WI38 (cell line): ENCODE measurements at regions not wholly inside any gene's neighbourhood (a gene's known extent, or its start where the extent isn't known, plus 50 kb on each side); places are given as distances from the start of the nearest gene placed in this dataset.
"Not testable (repeated sequence)": the region's sequence is repeated elsewhere in the genome, so short reads cannot be mapped to it uniquely, and the experiment has no call there.

Experiments
- H3K4me3 ChIP-seq: 2 replicates; pipeline ENCODE4 v1.5.1; 2011; ENCODE audit warnings: low read depth, mild to moderate bottlenecking, control low read depth, low read length
- TF ChIP-seq, protein P1 (sequence below): IDR thresholded peaks from 2 replicates; pipeline ENCODE4 v1.5.1; 2012; ENCODE audit warnings: low read depth, mild to moderate bottlenecking, control low read depth, low read length

- TF ChIP-seq, protein P1, sequence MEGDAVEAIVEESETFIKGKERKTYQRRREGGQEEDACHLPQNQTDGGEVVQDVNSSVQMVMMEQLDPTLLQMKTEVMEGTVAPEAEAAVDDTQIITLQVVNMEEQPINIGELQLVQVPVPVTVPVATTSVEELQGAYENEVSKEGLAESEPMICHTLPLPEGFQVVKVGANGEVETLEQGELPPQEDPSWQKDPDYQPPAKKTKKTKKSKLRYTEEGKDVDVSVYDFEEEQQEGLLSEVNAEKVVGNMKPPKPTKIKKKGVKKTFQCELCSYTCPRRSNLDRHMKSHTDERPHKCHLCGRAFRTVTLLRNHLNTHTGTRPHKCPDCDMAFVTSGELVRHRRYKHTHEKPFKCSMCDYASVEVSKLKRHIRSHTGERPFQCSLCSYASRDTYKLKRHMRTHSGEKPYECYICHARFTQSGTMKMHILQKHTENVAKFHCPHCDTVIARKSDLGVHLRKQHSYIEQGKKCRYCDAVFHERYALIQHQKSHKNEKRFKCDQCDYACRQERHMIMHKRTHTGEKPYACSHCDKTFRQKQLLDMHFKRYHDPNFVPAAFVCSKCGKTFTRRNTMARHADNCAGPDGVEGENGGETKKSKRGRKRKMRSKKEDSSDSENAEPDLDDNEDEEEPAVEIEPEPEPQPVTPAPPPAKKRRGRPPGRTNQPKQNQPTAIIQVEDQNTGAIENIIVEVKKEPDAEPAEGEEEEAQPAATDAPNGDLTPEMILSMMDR: no peak
- H3K4me3 ChIP-seq: no peak overlapping the region
These were observed 1305.0 kb downstream of the CNTNAP5 start for GRCh38 chr2:125330133-125330532.

- no peak overlapping the region for H3K4me3 ChIP-seq
- TF ChIP-seq, protein P1: no peak
These were observed 1314.6 kb upstream of the GYPC start for GRCh38 chr2:125341353-125341752.

DNA sequence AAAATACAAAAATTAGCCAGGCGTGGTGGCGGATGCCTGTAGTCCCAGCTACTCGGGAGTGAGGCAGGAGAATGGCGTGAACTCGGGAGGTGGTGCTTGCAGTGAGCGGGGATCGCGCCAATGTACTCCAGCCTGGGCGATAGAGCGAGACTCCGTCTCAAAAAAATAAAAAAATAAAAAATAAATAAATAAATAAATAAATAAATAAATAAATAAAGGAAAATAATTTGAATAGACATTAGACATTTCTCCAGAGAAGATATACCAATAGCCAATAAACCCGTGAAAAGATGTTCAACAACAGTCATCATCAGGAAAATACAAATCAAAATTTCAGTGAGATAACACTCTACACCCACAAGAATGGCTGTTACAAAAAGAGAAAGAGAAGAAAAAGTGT is 1302.4 kb upstream of the GYPC start:
- not testable (repeated sequence) for H3K4me3 ChIP-seq

DNA sequence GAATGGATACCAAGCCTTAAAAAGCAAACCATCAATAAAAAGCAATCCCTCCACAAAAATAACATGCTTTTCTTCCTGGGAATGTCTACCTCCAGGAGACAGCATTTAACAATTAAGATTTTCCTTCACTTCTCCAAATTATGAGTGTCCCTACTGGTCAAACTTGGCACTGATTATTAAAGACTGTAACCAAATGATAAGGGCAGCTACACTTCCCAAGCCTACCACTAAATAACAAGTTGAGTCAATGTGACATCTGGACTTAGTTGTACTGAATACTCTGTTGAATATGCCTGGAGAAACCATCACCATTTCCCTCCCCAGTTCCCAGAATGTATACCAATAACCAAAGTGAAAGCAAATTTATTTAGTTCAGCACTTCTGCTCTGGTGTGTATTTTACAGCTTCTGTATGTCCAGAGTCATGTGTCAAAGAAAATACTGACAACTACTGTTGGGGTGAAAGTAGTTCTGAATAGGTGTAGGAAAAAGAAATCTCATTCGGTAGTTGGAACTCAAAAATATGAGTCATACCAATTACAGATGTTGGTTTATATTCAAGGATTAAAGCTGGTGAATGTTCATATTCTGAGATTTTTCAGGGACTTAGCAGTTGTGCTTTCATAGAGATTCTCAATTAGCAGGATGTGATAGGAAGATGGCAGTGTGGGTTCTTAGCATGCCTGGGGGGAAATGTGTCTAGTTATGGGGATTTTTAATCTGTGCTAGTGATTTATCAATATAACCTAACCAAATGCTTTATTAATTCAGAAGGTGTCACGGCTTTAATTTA is 1291.6 kb upstream of the GYPC start:
- H3K4me3 ChIP-seq: no peak overlapping the region
- TF ChIP-seq, protein P1: no peak

DNA sequence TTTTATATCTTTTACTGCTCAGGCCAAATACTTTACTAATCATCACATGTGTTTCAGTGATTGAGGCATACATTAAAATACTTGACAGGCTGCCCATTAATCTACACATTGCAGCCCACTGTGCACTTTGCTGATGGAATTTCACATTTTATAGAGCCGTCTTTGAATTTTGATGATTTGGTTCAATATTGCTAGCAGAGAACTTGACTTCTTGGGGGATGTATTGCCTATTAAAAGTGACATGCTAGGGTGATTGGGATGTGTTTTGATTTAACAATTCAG is 1291.0 kb upstream of the GYPC start:
- TF ChIP-seq, protein P1: no peak
- no peak overlapping the region for H3K4me3 ChIP-seq

DNA sequence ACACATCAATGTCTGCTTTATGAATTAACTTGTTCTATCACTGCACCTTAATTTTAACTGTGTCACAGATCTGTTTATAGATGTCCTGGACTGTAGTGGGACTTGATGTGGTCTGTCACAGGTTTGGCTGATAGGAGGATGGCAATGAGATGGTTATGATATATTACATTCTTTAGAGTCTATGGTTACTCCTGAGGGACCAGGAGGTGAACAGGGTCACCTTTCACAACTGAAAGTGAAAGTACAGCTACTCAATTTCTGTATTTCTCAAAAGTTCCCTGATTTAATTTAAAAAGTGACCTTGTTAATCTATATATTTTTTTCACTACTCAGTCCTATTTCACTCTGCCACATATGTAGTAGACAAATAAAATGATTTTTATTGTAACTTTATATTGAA is 1284.1 kb upstream of the GYPC start:
- no peak overlapping the region for H3K4me3 ChIP-seq

GRCh38 chr2:125373293-125373692 is 1282.7 kb upstream of the GYPC start:
- TF ChIP-seq, protein P1: no peak
- H3K4me3 ChIP-seq: no peak overlapping the region

More for the DNA sequence above, 1284.1 kb upstream of the GYPC start:
- TF ChIP-seq, protein P1: no peak

GRCh38 chr2:125386074-125386473 is 1269.9 kb upstream of the GYPC start:
- TF ChIP-seq, protein P1: no peak
- no peak overlapping the region for H3K4me3 ChIP-seq
